GM21723 (cell line): ENCODE measurements at regions not wholly inside any gene's neighbourhood (a gene's known extent, or its start where the extent isn't known, plus 50 kb on each side); places are given as distances from the start of the nearest gene placed in this dataset.

Experiments used
- ATAC-seq: cut with Tn5 transposase; IDR thresholded peaks from one replicate; pipeline ENCODE4 v1.9.1; 2021; ENCODE audit warnings: mild to moderate bottlenecking, moderate library complexity; ENCODE audit not compliant: unreplicated experiment

DNA sequence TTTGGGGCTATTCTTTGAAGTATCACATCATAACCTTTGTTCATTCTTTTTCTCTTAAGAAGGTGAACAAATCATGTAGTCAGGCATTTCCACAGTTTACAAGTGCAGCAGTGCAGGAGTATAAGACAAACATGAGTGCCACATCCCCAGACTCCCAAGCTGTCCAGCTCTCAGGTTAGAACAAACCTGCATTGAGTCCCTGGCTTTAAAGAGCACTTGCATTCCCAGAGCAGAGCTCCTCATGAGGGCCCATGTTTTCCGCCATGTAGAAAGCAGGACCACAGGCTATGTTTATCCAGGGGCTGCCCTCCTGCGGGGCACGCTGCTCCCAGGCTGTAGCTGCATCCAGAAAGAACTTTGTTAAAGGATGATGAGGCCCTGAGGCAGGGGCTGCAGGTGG is 267.7 kb downstream of the TLE3 start:
- no peak for ATAC-seq

DNA sequence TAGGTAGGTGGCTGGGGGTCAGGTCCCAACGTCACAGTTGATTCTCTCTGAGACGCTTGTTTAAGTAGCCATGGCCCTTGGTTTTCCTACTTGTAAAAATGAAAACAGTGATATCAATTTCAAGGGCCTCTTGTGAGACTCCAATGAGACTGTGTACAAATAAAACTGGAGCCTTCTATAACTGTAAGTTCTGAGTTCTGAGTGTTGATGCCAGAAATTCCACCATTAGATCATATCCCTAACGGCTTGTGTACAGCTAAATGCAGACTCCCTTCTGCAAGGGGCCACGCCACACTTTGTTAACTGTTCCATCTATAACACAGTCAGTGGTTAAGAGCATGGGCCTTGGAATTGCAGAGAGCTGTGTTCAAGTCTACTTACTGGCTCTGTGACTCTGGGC is 267.3 kb downstream of the TLE3 start:
- no peak for ATAC-seq

DNA sequence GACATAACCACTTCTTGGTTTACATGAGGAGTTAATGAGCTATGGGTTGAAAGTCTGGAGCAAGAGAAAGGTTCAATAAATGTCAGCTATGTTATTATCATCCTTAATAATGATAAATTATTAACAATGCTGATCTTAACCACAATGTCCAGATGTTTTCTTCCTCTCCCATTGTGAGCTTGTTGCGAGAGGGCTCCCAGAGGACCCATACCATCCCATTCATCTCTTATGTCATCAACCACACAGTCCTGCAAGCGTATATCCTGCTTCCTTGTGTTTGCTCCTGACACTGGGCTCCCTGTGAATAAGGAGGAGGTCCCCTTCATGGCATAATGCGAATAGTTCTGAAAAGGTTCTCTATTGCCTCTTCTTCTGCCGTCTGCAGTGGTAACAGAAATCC is 266.8 kb downstream of the TLE3 start:
- ATAC-seq = no peak

DNA sequence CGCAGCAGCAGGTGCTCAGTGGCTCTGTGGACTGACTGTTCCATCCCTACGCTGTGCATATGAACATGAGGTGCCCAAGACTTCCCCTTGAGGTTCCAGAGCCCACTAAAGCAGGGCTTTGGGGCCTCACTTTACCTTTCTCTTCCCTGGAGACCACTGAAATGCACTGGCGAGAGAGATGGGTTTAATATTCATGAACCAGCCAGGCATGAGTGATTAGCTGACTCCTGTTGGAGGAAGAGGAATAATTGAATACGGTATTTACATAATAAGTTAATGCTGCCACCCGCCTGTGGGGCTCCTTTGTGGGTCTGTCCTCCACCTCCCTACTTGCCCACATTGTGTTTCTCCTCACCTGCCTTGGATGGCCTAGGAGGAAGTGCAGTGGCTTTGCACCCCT is 263.4 kb downstream of the TLE3 start:
- ATAC-seq = no peak

DNA sequence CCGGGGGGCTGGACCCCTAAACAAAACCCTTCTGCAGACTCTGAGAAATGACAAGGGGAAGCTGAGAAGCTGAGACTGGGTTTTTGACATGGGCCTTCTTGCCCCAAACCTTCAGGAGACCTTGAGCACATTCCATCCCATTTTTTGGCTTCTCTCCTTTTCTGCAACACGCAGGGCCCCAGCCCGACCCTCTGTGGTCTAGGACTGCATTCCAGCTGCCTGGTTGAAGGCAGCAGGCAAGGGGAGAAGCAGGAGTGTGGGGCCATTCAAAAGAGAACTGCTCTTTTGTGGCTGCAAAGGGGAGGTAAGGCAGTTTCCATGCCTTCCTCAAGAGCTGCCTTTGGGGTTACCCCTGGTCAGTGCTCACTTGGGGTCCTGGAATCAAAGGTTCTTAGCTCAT is 263.0 kb downstream of the TLE3 start:
- no peak for ATAC-seq

DNA sequence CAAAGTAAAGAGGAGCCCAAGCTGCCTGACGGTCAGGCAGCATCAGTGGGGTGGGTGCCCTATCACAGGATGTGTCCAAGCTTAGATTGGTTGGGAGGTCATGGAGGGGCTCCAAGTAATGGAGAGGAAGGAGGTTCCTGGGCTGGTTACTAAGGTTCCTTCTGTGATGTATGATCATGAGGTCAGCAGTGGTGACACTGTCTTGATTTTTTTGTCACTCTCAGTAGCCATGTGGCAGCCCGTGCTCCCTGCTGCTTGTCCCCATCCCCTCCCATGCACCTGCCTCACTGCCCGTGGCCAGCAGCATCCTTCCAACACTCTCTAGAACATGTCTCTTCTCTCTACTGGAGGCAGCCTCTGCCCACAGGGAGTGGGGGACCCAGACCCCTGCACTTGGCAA is 261.7 kb downstream of the TLE3 start:
- no peak for ATAC-seq

DNA sequence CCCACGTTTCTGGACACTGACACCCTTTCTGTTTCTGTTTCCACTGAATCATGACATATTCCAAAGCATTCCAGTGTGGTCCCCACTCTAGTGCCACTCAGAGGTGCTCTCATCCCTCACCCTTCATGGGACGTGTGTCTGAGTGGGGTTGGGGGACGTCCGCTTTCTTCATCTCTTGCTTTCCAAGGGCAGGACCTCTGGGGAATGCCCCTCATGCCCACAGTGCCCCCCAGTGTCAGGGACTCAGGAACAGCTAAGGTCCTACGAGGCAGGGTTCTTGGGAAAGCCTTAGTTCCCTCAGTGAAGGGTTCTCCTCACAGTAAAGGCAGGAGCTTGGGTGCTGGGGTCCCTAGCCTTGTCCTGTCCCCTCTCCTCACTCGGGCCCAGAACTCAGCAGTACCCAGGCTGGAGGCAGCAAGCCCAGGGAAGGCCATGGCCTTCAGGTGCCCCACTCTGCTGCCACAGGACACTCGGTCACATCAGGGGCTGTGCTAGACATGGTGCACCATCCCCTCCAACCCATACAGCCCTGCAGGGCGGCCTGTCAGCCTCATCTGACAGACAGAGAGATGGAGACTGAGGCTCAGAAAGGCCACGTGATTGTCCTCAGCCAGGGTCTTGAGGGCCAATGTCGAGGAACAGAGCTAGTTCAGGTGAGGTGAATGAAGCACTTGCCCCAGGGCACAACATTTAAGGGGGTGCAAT is 261.0 kb downstream of the TLE3 start:
- ATAC-seq = no peak

DNA sequence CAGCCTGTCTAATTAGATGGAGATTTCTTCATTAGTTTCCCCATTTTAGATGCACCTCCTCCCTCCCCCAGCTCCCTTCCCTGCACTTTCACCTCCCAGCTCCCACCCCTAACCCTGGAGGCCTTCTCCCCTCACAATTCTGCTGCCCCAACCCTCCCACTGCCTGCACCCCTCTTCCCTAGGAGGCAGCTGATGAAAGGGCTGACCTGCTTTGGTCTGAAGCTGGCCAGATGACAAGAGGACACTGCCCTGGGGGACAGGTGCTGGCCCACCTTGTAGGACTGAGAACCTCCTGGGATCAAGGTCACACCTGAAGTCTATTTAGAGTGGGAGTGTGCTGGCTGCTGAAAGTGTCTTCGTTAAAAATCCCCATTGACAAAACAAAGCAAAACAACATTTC is 259.4 kb downstream of the TLE3 start:
- ATAC-seq = no peak

DNA sequence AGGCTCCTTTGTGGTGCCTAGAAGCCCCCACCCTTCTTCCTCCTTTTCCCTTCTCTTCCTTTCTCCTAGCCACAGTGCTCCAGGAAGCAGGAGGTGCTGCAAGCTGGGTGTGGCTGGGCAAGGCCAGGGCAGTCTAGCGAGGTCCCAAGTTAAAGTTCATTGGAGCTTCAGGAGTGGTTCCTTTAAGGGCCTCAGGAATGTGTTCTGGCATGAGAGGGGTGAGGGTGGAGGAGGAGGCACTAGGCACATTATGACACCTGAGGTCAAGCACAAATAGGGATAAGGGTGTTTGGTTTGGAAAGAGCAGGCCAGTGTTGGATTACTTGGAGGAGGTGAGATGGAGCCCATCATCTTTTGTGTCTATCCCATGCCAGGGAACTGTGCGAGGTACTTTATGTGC is 258.7 kb downstream of the TLE3 start:
- no peak for ATAC-seq

DNA sequence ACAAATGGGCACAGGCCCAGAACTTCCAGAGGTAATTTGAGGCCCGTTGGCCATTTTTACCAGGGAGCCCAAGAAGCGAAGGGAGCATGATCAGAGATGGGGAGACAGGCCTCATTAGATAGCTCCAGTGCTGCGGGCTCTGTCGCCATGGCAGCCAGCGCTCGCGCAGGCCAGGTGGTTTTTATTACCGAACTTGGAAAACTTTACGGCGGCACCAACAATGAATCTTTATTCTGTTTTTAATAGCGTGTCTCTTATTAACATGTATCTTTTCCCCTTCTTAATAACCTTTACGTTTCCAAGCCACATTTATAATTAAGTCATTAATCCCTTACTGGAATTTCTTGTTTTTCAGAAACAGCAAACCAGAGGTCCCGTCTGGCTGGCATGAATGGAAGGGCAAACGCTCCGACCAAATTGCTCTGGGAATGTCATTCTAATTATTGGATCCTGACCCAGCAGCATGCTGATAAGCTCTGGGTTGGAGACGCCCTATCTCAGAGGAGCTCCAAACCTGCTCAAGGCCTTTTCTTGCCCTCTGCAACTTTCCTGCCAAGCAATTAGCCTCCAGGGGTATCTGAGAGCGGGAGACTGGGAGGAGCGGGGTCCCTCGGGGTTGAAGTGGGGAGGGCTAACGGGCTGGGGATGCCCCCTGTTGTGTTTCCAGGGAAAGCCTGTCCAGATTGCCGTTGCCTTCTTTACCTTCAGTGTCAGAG is 256.4 kb downstream of the TLE3 start:
- ATAC-seq = no peak

DNA sequence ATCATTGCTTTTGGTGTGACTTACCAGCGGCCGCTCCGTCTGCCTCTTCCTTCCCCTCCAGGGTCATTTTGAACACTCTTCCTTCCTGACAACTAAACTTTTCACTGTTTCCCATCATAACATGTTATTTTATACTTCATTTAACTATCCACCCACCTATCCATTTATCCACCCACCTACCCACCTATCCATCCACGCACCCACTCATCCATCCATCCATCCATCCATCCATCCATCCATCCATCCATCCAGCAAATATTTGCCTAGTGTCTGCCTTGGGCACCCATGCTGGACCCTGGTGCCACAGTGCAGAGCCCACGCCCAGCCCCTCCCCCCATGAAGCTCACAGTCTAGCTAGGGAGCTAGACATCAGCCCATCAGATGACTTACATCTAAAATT is 254.9 kb downstream of the TLE3 start:
- ATAC-seq = no peak

DNA sequence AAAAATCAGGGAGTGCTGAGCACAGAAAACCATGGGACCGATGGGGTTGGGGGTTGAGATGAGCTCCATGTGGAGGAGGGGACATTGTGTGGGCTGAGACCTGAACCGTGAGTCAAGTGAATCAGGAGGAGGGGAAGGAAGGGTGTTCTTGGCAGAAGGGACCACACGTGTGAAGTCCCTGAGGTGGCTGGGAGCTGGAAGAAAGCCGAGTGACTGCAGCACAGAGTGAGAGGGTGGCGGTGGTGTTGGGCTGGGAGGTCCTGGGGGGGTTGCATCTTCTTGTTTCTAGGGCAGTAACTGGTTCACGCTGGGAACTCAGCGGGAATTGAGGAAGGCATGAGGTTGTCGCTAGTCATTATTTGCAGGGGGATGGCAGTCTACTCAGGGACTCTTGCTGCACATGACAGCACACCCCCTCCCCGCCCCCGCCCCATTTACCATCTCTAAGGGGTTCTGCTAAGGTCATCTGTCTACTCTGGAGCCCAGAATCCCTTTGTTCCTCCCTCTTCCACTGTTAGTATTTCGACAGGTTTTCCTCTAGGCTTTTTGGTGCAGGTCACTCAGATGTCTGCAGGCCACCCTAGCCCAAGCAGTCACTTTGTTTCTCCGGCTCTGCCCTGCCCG is 254.3 kb downstream of the TLE3 start:
- no peak for ATAC-seq

DNA sequence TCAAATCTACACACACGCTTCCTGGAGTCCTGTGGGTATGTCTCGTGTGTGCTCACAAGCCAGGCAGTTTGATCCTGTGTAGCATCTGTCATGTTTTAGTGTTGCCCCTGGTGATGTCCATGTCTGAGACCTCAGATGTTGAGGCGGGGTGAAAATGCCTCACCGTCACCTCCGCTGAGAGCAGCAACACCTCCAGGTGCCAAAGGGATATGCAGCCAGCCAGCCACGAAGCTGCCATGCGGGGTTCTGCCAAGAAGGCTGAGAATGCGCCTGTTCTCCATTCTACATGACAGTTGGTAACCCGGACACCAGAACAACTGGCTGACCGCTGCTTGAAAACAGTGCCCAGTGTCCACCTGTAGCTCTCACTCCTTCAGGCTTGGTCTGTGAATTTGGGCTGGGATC is 253.8 kb downstream of the TLE3 start:
- ATAC-seq = no peak

DNA sequence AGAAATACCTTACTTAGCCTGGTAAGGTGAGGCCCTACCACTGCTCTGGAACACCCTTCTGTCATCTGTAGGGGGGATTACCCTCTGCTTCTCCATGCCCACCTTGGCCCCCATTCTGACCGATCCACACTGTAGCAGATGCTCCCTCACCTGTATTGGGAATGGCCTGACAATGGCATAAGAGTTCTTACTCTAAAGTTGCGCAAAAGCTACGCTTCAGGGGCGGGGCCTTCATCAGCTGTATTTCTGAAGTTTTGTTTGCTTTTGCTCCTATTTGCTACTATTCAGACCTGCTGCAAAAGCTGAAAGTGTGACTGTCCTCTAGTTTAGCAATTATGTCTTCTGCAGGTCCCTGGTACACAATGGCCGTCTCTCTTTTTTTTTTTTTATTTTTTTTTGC is 252.6 kb downstream of the TLE3 start:
- ATAC-seq = no peak

DNA sequence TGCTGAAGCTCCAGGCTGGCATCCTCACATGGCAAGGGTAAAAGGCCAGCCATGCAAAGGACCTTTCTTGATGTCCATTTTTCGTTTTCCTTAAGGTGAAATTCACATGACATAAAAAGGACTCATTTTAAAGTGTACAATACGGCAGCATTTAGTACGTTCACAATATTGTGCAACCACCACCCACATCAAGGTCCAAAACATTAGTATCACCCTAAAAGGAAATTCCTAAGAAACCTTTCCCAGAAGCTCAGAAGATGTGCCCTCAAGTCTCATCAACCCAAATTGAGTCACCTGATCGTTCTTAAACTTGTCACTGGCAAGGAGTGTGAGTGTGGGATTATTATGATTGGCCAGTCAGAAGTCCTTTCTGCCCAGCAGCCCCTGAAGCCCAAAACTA is 250.1 kb downstream of the TLE3 start:
- no peak for ATAC-seq

DNA sequence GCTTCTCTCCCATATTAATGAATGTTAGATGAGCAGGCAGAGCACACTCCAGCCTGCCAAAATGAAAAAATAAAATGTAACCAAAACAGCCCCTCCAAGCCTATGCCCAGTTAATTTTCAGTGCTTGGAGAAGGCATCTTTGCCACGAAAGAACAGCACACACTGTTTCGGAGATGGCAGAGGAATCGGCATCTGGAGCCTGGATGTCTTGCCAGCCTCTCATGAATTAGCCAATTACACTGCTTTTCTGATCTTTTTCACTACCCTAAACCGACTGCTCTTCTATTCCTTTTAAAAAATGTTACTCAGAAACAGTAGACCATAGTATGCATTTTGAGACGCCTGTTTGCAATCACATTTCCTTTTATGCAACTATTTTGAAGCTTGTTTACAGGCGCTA is 249.6 kb downstream of the TLE3 start:
- ATAC-seq = no peak

DNA sequence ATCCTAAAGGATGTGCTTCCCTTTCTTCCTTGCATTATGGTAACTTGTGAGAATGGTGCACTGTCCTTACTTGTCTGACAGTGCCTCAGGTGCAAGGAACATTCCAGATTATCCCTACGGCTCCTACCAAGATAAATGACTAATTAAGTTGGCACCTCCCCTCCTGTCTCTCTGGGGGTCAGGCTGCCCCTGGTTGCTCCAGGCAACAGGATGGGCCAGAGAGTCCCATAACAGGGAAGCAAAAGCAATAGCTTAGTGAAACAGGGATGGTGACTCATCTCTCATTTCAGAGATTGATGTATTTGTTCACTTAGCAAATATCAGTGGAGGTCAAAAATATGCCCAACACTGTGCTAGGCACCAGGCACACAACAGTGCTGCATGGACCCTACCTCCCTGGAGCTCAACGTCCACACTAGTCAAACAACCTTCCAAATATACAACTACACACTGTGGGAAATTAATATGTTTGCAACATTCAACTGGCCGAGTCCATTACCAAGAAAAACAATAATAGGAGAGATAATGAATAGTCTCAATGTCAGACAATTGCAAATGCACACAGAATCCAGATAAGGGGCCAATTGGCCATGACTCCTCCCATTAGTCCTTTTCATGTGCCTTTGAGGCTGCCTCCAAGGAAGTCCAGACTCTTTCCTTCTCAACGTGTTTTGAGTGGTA is 249.0 kb downstream of the TLE3 start:
- ATAC-seq = no peak

DNA sequence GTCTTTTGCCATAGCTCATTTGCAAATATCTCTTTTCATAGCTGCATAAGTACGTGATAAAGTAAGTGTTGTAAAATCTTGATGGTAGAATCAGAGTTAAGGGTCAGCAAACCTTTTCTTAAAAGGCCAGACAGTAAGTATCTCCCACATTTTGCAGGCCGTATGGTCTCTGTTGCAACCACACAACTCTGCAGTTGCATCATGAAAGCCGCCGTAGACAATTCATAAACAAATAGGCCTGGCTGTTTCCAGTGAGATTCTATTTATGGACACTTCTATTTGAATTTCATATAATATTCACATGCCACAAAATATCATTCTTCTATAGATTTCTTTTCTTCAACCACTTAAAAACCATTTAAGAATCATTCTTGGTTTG is 248.5 kb downstream of the TLE3 start:
- ATAC-seq = no peak

DNA sequence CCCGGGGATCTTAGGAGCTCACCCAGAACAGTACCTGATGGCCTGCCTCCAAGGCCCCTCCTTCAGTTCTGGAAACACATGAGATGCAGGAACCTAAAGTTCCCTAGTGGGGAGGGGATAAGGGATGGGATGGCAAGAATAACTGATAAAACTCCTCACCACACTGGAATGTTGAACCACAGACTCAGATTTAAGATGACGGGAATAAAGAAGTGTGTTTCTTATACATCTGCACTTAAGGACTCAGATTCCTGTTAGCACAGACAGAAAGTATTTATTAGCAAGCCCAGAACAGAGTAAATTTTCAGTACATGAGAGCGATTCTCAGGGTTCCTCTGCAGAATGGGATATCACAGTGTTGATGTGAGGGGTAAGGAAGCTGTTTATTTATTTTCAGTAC is 245.2 kb downstream of the TLE3 start:
- ATAC-seq = no peak

DNA sequence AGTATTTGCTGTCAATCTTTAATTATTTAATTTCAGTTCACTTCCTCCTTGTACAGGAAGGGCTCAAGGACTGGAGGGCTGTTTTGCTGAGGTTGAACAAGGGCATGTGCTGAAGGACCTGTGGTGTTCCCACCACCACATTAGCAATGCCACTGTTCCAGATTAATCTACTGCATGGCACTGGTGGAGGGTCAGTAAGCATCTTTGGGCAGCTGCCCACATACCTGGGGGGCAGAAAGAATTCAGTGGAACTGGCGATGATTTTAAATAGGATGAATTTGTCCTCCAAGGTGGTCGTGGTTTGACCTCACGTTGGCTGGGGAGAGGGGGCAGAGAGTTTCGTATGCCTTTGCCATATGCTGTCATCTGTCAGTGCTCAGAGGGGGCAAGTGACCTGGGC is 244.8 kb downstream of the TLE3 start:
- no peak for ATAC-seq

DNA sequence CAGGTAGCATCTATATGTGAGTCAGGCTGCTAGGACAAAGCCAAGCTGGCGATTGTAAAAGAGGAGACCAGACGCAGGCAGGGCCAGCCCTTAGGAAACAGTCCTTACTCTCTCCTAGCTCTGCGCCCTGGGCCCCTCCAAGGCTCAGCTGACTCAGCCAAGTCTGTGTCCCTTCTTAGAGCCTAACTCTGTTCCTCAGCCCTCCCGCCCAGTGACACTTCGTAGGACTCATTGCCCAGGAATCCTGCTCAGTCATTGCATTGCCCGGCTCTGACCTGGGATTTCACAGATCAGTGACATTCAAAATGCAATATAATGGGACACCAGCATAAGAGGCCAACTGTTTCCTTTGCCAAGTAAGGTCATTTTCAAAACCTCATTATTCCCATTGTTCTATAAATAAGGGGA is 244.2 kb downstream of the TLE3 start:
- no peak for ATAC-seq

DNA sequence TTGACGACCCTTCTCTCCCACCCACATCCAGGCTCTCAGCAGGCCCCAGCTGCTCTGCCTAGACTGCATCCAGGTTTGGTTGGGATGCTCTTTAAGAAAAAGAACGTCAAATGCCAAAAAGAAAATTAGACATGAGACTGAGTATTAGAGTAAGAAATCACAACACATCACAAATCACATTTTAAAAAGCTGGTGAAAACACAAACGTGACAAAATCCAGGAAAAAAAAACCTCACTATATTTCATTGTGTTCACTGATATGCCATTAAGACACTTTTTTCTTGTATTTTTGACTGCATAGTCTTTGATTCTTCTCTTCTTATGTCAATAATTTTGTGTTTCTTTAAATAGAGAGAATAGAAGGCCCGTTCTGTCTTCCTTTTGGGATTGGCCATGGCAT is 243.7 kb downstream of the TLE3 start:
- ATAC-seq = no peak
